ENCODE measurements at regions not wholly inside any gene's neighbourhood (a gene's known extent, or its start where the extent isn't known, plus 50 kb on each side); places are given as distances from the start of the nearest gene placed in this dataset.

- no peak for DNase-seq (ENCODE audit: extremely low spot score)
- CTCF ChIA-PET, result no interaction called here
- TF ChIP-seq, protein P1, sequence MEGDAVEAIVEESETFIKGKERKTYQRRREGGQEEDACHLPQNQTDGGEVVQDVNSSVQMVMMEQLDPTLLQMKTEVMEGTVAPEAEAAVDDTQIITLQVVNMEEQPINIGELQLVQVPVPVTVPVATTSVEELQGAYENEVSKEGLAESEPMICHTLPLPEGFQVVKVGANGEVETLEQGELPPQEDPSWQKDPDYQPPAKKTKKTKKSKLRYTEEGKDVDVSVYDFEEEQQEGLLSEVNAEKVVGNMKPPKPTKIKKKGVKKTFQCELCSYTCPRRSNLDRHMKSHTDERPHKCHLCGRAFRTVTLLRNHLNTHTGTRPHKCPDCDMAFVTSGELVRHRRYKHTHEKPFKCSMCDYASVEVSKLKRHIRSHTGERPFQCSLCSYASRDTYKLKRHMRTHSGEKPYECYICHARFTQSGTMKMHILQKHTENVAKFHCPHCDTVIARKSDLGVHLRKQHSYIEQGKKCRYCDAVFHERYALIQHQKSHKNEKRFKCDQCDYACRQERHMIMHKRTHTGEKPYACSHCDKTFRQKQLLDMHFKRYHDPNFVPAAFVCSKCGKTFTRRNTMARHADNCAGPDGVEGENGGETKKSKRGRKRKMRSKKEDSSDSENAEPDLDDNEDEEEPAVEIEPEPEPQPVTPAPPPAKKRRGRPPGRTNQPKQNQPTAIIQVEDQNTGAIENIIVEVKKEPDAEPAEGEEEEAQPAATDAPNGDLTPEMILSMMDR (IDR thresholded peaks at IDR 0.05; ENCODE audit: control extremely low read depth, extremely low read depth, low read depth, missing control alignments), result no peak
- POLR2A ChIA-PET, result no interaction called here
These were observed 60.5 kb downstream of the NR2F2 start for GRCh38 chr15:96390986-96391385.

DNA sequence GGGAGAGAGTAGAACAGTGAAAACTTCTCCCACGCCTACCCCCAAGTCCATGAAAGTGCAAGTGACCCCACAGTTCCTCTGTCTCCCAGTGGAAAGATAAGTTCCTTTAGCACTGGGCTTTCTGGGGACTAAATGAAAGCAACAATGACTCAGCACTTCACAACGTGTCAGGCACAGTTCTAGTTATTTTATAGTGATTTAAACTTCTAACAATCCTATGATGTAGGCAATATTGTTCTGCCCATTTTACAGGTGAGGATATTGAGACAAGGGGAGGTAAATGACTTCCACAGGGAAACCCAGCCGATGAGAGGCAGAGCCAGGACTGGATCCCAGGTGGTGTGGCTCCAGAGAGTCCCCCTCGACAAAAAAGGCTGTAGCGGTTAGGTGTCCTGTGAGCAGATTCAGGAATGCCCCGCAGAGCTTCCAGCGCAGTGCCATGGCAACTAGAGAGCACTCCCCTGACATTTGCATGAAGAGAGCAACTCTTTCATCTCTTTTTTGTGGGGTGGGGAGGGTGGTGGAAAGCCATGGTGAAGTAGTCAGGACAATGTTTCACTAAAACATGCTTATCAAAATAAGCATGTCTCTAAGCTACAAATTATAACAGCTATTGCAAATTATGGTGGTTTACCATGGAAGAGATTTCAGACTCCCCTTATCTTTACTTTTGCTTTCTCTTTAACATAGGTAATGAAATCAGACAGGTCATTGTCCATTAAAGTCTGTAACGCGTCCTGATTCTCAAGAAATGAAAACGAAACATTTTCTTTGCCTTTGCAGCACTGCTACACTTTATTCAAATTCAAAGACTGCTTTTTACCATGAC lies 62.1 kb downstream of the NR2F2 start:
- TF ChIP-seq, protein P1 (IDR thresholded peaks at IDR 0.05; ENCODE audit: control extremely low read depth, extremely low read depth, low read depth, missing control alignments), result no peak
- POLR2A ChIA-PET, result no interaction called here
- DNase-seq (ENCODE audit: extremely low spot score), result no peak
- CTCF ChIA-PET, result interaction anchor here (0.7 kb wide), 1 partner anchor 35 kb away, joined by 3 read pairs; no protein-coding TSS in a partner anchor

DNA sequence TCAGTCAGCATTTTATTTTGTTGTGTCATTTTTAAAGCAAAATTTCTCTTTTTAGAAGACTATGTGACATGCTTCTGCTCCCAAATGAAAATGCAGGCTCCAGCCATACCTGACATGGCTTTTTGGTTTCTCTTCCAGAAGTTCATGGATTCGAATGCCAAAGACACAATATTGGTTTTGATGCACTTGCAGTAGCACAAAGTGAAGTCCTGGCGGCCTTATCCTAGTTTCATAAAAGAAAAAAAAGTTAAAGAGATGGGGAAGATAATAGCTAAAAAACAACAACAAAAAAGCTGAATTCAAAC lies 62.7 kb downstream of the NR2F2 start:
- TF ChIP-seq, protein P1 (IDR thresholded peaks at IDR 0.05; ENCODE audit: control extremely low read depth, extremely low read depth, low read depth, missing control alignments), result no peak
- no peak for DNase-seq (ENCODE audit: extremely low spot score)
- POLR2A ChIA-PET, result no interaction called here
- CTCF ChIA-PET, result interaction anchor here (0.7 kb wide), 1 partner anchor 36 kb away, joined by 3 read pairs; no protein-coding TSS in a partner anchor

DNA sequence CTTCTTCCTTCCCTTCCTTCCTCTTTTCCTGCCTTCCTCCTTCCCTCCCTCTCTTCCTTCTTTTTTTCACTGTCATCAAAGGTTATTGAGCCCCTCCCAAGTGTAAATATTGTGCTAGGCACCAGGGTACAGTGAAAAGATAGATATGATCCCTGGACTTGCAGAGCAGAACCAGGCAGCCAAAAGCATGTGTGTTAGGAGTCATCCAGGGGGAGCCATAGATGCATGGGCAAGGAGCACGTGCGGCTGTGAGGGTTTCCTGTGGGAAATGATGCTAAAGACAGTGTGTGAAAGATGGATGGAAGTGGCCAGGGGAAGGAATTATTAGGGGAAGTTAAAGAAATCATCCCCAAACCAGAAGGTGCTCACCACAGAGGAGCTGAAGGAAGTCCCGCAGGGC lies 65.2 kb downstream of the NR2F2 start:
- no peak for DNase-seq (ENCODE audit: extremely low spot score)
- CTCF ChIA-PET, result interaction anchor here (1.0 kb wide), 1 partner anchor 12 kb away, joined by 3 read pairs; no protein-coding TSS in a partner anchor
- TF ChIP-seq, protein P1 (IDR thresholded peaks at IDR 0.05; ENCODE audit: control extremely low read depth, extremely low read depth, low read depth, missing control alignments), result no peak
- POLR2A ChIA-PET, result no interaction called here

DNA sequence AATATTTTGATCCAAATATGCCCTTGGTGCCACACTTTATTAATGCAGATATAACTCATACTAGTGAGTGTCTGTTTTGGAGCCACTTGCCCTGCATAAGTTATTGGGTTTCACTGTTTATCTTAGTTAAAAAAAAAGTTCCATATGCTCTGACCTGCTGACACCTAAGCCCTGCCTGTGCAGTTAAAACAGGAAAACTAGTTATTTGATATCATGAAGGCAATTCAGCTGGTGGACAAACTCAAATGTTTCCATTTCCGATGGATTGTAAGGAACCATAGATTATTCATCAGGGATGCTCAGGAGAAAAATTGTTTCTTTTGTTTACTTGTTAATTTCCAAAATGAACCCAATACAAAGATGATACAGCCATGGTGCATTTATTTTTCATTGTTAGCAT lies 68.3 kb downstream of the NR2F2 start:
- TF ChIP-seq, protein P1 (IDR thresholded peaks at IDR 0.05; ENCODE audit: control extremely low read depth, extremely low read depth, low read depth, missing control alignments), result no peak
- ChIA-PET CTCF (no interaction called here), POLR2A (no interaction called here)

GRCh38 chr15:96402403-96402802 lies 71.9 kb downstream of the NR2F2 start:
- no peak for DNase-seq (ENCODE audit: extremely low spot score)
- POLR2A ChIA-PET, result no interaction called here
- TF ChIP-seq, protein P1 (IDR thresholded peaks at IDR 0.05; ENCODE audit: control extremely low read depth, extremely low read depth, low read depth, missing control alignments), result no peak
- CTCF ChIA-PET, result interaction anchor here (2.0 kb wide), 1 partner anchor 20 kb away, joined by 4 read pairs; no protein-coding TSS in a partner anchor

More for the DNA sequence above, 68.3 kb downstream of the NR2F2 start:
- DNase-seq (ENCODE audit: extremely low spot score), result no peak

Data from GM10248 (cell line).